ENCODE measurements at regions not wholly inside any gene's neighbourhood (a gene's known extent, or its start where the extent isn't known, plus 50 kb on each side); places are given as distances from the start of the nearest gene placed in this dataset.

DNA sequence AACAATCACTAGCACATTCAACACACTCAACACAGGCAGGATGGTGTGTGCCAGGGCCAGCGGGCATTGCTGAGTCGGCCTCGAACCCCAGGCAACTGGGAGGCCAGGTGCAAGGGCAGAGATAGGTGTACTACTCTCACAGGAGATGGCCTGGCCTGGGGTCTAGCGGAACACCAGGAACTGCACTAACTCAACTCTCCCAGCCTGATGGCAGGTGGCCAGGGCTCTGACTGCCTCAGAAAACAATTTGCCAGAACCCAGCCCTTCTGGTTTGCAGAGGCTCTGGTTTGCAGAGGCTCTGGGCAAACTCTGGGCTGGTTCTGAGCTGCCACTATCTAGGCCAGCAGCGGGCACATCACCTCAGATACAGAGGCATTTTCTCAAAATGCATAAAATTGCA, 229.2 kb upstream of the CHRNA7 start:
- Histone ChIP-seq H3K9me3 (ENCODE audit: control insufficient read depth in 1 of 2, low read length in 2 of 2) (no peaks in the 10 kb centered on the region), H3K4me3 (ENCODE audit: low read depth in 1 of 2, low read length in 2 of 2) (no peak overlapping the region), H3K36me3 (ENCODE audit: control insufficient read depth in 1 of 2, insufficient read depth in 2 of 2, low read length in 2 of 2) (no peaks in the 10 kb centered on the region), H3K27me3 (ENCODE audit: low read depth, low read length) (no peaks in the 10 kb centered on the region), H3K4me1 (ENCODE audit: control insufficient read depth in 1 of 2, insufficient read depth in 2 of 2, low read length in 2 of 2) (peaks cover 0 to 5% of the 10 kb centered on the region in 2 donors), H3K27ac (ENCODE audit: low read length) (no peak overlapping the region)

DNA sequence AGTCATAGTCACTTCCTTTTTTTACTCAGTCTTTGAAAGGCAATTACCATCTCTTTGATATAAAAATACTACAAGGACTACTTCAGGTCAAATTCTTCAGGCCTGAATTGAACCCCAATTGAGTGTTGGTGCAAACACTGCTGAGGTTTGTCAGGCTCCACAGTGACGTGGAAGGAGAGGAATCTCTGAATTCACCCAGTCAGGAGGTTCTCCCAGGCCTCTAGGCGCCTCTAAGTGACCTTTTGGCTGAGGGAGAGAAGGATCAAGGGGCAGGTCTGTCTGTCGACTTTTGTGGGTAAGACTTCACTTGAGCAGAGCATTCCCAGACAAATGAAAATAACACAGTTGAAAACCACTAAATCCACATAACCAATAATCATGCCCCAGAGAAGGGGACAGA, 227.6 kb upstream of the CHRNA7 start:
- H3K27me3 ChIP-seq (ENCODE audit: low read depth, low read length), result no peaks in the 10 kb centered on the region
- no peaks in the 10 kb centered on the region for H3K36me3 ChIP-seq (ENCODE audit: control insufficient read depth in 1 of 2, insufficient read depth in 2 of 2, low read length in 2 of 2)
- no peak overlapping the region for H3K4me3 ChIP-seq (ENCODE audit: low read depth in 1 of 2, low read length in 2 of 2)
- H3K4me1 ChIP-seq (ENCODE audit: control insufficient read depth in 1 of 2, insufficient read depth in 2 of 2, low read length in 2 of 2), result peaks cover 0 to 5% of the 10 kb centered on the region in 2 donors
- H3K9me3 ChIP-seq (ENCODE audit: control insufficient read depth in 1 of 2, low read length in 2 of 2), result no peaks in the 10 kb centered on the region
- no peak overlapping the region for H3K27ac ChIP-seq (ENCODE audit: low read length)

DNA sequence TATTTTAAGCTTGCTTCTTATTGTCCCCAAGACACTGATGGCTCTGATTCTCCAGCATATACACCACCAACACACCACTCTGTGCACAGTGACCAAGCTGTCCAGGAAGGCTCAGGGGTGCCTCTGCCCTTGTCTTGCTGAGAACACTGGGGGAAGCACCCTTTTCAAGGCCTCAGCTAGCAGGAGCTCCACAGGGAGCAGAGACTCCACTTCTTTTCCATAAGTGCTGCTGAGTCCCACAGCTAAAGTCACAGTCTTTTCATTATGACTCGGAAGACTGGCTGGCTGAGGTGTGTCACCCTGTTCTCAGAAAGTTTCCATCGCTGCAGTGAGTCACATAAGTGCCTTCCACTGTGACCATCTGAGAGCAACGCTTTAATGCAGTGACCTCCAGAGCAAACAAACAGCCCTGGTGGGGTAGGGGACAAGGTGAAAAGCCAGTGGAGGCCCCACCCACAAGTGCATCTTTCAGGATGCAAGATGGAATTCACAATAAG, 226.9 kb upstream of the CHRNA7 start:
- H3K4me1 ChIP-seq (ENCODE audit: control insufficient read depth in 1 of 2, insufficient read depth in 2 of 2, low read length in 2 of 2), result peaks cover 0 to 5% of the 10 kb centered on the region in 2 donors
- H3K27ac ChIP-seq (ENCODE audit: low read length), result no peak overlapping the region

DNA sequence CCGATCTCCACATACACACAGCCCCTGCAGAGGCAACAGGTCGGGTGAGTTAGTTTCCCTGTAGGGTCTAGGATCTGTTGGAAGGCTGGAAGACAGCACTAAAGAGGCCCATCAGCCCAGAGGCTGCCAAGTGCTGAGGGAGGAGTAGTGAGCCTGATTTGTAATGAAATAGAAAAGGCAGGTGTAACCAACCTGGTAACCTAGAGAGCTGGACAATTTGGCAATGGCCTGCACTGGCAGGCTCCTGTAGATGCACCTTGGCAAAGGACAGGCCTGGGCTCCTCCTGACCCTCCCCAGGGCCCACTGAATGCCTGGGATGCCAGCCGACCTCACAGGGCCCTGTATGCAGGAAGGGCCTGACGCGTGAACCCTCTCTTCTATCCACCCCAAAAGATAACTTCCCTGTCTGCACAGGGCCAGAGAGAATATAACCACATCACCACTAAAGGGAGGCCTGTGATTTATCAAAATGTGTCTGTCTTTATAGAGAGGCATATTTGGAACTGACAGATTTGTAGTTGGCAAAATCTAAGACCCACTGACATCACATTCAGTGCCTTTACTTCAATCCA, 225.1 kb upstream of the CHRNA7 start:
- H3K27ac ChIP-seq (ENCODE audit: low read length), result no peak overlapping the region
- no peaks in the 10 kb centered on the region for H3K36me3 ChIP-seq (ENCODE audit: control insufficient read depth in 1 of 2, insufficient read depth in 2 of 2, low read length in 2 of 2)
- H3K9me3 ChIP-seq (ENCODE audit: control insufficient read depth in 1 of 2, low read length in 2 of 2), result no peaks in the 10 kb centered on the region
- no peak overlapping the region for H3K4me3 ChIP-seq (ENCODE audit: low read depth in 1 of 2, low read length in 2 of 2)
- peaks cover 0 to 5% of the 10 kb centered on the region in 2 donors for H3K4me1 ChIP-seq (ENCODE audit: control insufficient read depth in 1 of 2, insufficient read depth in 2 of 2, low read length in 2 of 2)
- no peaks in the 10 kb centered on the region for H3K27me3 ChIP-seq (ENCODE audit: low read depth, low read length)

More for the DNA sequence above, 226.9 kb upstream of the CHRNA7 start:
- no peaks in the 10 kb centered on the region for H3K36me3 ChIP-seq (ENCODE audit: control insufficient read depth in 1 of 2, insufficient read depth in 2 of 2, low read length in 2 of 2)
- no peaks in the 10 kb centered on the region for H3K27me3 ChIP-seq (ENCODE audit: low read depth, low read length)
- H3K9me3 ChIP-seq (ENCODE audit: control insufficient read depth in 1 of 2, low read length in 2 of 2), result no peaks in the 10 kb centered on the region
- no peak overlapping the region for H3K4me3 ChIP-seq (ENCODE audit: low read depth in 1 of 2, low read length in 2 of 2)

DNA sequence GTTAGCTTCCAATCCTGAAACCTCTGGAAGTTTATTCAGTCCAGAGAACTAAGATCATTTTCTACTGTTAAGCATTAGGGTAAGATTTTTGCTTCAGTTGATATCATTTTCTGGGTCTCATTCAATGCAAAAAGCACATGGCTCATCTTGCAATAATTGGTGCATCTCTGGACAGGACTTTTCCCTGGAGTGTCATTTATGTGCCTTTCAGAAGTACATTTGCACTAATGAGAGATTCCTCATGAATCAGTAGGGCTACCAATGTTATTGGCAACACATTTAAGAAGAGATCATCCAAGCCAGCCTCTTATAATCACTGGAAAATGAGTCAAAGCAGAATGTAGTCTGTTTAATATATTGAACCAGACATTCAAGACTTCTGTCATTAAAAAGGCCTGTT, 224.2 kb upstream of the CHRNA7 start:
- H3K9me3 ChIP-seq (ENCODE audit: control insufficient read depth in 1 of 2, low read length in 2 of 2), result no peaks in the 10 kb centered on the region
- H3K27me3 ChIP-seq (ENCODE audit: low read depth, low read length), result no peaks in the 10 kb centered on the region
- no peak overlapping the region for H3K4me3 ChIP-seq (ENCODE audit: low read depth in 1 of 2, low read length in 2 of 2)
- H3K27ac ChIP-seq (ENCODE audit: low read length), result no peak overlapping the region
- no peaks in the 10 kb centered on the region for H3K36me3 ChIP-seq (ENCODE audit: control insufficient read depth in 1 of 2, insufficient read depth in 2 of 2, low read length in 2 of 2)
- peaks cover 0 to 4% of the 10 kb centered on the region in 2 donors for H3K4me1 ChIP-seq (ENCODE audit: control insufficient read depth in 1 of 2, insufficient read depth in 2 of 2, low read length in 2 of 2)

DNA sequence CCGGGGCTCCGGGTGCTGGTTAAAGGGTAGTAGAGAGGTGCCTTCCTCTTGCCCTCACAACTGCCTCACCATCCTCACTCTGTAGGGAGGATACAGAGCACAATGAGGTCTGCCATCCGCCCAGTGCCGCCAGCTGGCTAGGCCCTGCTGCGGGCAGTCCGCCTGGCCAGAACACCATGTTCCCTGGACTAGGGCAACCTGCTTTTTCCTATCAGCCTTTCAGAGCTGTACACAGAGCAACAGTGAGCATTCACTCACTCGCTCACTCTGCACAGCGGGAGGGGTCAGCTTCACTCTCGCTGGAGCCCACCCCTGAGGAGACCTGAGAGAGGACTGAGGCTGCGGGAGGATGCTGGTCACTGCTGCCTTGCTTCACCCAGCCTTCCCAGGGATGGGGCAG, 218.7 kb upstream of the CHRNA7 start:
- no peak overlapping the region for H3K27ac ChIP-seq (ENCODE audit: low read length)

DNA sequence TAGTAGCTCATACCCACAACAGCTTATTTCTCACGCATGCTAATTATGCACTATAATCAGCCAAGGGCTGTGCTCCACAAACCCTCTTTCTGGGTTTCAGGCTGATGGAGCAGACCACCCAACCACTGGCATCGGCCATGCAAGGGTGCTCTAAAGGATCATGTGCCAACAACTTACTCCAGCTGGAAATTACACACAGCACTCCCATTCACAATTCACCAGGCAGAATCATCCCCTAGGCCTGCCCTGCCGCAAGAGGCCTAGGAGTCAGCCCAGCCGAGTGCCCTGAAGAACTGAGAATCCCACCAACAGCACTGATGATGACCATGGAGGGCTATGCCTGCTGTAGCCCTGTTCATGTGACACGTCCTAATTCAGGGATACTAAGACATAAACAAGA, 216.2 kb upstream of the CHRNA7 start:
- Histone ChIP-seq H3K4me3 (ENCODE audit: low read depth in 1 of 2, low read length in 2 of 2) (no peak overlapping the region), H3K4me1 (ENCODE audit: control insufficient read depth in 1 of 2, insufficient read depth in 2 of 2, low read length in 2 of 2) (peaks cover 0 to 4% of the 10 kb centered on the region in 2 donors), H3K27ac (ENCODE audit: low read length) (no peak overlapping the region), H3K27me3 (ENCODE audit: low read depth, low read length) (no peaks in the 10 kb centered on the region), H3K36me3 (ENCODE audit: control insufficient read depth in 1 of 2, insufficient read depth in 2 of 2, low read length in 2 of 2) (no peaks in the 10 kb centered on the region), H3K9me3 (ENCODE audit: control insufficient read depth in 1 of 2, low read length in 2 of 2) (no peaks in the 10 kb centered on the region)

More for the DNA sequence above, 218.7 kb upstream of the CHRNA7 start:
- Histone ChIP-seq H3K9me3 (ENCODE audit: control insufficient read depth in 1 of 2, low read length in 2 of 2) (no peaks in the 10 kb centered on the region), H3K4me1 (ENCODE audit: control insufficient read depth in 1 of 2, insufficient read depth in 2 of 2, low read length in 2 of 2) (peaks cover 0 to 4% of the 10 kb centered on the region in 2 donors), H3K4me3 (ENCODE audit: low read depth in 1 of 2, low read length in 2 of 2) (no peak overlapping the region), H3K36me3 (ENCODE audit: control insufficient read depth in 1 of 2, insufficient read depth in 2 of 2, low read length in 2 of 2) (no peaks in the 10 kb centered on the region), H3K27me3 (ENCODE audit: low read depth, low read length) (no peaks in the 10 kb centered on the region)

DNA sequence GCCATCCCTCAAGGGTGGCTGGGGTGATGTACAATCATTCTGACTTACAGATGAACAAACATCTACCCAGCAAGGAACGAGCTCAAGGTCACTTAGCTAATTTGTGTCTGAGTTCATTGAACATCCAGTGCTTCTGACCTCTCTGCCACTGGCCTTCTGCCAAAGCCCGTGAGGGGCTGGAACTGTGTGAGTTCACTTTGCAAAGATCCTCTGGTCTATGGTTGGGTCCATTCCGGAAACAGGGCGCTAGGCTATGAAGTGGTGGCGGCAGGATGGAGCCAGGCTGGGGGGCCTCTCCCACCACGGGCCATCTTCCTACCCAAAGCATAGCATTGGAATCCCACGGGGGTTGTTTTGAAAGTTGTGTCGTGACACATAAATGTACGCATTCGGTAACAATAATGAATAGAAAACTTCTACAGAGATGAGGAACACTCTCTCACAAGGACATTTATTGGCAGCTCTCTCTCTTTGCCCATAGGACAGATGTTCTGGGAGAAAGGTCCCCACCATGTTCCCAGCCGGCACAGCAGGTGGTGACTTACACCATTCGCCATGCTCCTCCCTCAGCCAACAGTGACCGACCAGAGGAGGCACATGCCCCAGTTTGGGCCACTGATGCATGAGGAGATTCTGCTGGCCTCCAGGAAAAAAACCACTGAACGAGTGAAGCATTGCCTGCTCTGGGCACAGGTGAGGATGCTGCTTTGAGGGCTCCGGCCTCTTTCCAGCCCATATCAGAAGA, 214.7 kb upstream of the CHRNA7 start:
- Histone ChIP-seq H3K9me3 (ENCODE audit: control insufficient read depth in 1 of 2, low read length in 2 of 2) (no peaks in the 10 kb centered on the region), H3K36me3 (ENCODE audit: control insufficient read depth in 1 of 2, insufficient read depth in 2 of 2, low read length in 2 of 2) (no peaks in the 10 kb centered on the region), H3K4me3 (ENCODE audit: low read depth in 1 of 2, low read length in 2 of 2) (no peak overlapping the region), H3K27me3 (ENCODE audit: low read depth, low read length) (no peaks in the 10 kb centered on the region), H3K27ac (ENCODE audit: low read length) (no peak overlapping the region), H3K4me1 (ENCODE audit: control insufficient read depth in 1 of 2, insufficient read depth in 2 of 2, low read length in 2 of 2) (peaks cover 0 to 4% of the 10 kb centered on the region in 2 donors)

DNA sequence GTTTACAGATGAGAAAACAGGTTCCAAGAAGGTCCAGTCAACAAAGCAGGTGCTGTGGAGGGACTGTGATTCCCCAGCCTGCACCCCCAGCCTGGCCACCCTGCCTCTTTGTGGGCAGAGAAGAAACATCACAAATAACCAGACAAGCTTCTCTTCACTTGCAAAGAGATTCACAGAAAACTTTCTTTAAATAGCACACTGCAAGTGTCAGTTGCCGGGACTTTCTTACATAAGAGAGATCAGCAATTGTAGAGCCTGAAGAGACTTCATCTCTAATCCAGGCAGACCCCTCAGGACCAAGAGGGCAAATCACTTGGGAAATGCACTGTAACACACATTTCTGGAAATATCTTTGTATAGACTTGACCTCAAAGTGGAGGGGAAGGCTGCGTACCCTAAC, 207.9 kb upstream of the CHRNA7 start:
- H3K9me3 ChIP-seq (ENCODE audit: control insufficient read depth in 1 of 2, low read length in 2 of 2), result no peaks in the 10 kb centered on the region
- H3K27me3 ChIP-seq (ENCODE audit: low read depth, low read length), result no peaks in the 10 kb centered on the region
- H3K4me1 ChIP-seq (ENCODE audit: control insufficient read depth in 1 of 2, insufficient read depth in 2 of 2, low read length in 2 of 2), result no peaks in the 10 kb centered on the region
- H3K4me3 ChIP-seq (ENCODE audit: low read depth in 1 of 2, low read length in 2 of 2), result no peak overlapping the region
- H3K36me3 ChIP-seq (ENCODE audit: control insufficient read depth in 1 of 2, insufficient read depth in 2 of 2, low read length in 2 of 2), result no peaks in the 10 kb centered on the region
- no peak overlapping the region for H3K27ac ChIP-seq (ENCODE audit: low read length)

DNA sequence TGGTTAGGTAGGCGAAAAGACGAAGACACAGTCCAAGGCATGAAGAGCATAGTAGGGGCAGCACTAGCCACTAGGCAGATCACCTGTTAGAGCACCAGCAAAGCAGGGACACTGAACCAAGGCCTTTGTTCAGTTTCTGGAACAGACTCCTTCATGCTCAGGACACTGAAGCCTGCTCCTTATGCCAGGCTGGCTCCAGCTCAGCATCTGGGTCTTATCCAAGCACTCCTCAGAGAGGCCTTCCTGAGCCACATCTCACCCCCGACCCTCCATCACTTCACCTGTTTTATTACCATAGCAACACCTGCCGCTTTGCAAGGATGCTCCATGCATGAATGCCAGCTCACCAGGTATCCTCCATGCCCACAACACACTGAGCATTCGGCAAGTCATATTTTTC, 206.3 kb upstream of the CHRNA7 start:
- Histone ChIP-seq H3K9me3 (ENCODE audit: control insufficient read depth in 1 of 2, low read length in 2 of 2) (no peaks in the 10 kb centered on the region), H3K4me3 (ENCODE audit: low read depth in 1 of 2, low read length in 2 of 2) (no peak overlapping the region), H3K4me1 (ENCODE audit: control insufficient read depth in 1 of 2, insufficient read depth in 2 of 2, low read length in 2 of 2) (no peaks in the 10 kb centered on the region), H3K36me3 (ENCODE audit: control insufficient read depth in 1 of 2, insufficient read depth in 2 of 2, low read length in 2 of 2) (no peaks in the 10 kb centered on the region), H3K27me3 (ENCODE audit: low read depth, low read length) (no peaks in the 10 kb centered on the region), H3K27ac (ENCODE audit: low read length) (no peak overlapping the region)

DNA sequence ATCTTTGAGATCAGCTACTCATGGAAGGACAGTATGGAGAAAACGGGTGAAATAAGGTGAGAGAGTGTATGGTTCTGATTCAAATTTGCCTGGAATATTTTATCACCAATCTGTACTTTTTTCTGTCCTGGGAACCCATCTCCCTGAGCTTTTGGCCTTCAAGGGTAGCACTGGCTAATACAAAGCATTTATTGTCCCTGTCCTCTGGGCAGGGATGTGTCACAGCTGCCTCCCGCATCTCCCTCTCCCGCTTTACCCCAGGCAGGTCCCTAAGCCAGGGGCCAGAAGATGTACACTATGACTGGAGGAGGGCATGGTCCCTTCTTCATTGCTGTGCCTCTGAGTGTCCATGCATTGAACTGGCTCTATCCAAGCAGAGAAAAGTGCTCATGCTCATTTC, 201.7 kb upstream of the CHRNA7 start:
- peaks cover 0 to 5% of the 10 kb centered on the region in 2 donors for H3K36me3 ChIP-seq (ENCODE audit: control insufficient read depth in 1 of 2, insufficient read depth in 2 of 2, low read length in 2 of 2)
- no peaks in the 10 kb centered on the region for H3K4me1 ChIP-seq (ENCODE audit: control insufficient read depth in 1 of 2, insufficient read depth in 2 of 2, low read length in 2 of 2)
- H3K27ac ChIP-seq (ENCODE audit: low read length), result no peak overlapping the region
- H3K4me3 ChIP-seq (ENCODE audit: low read depth in 1 of 2, low read length in 2 of 2), result no peak overlapping the region
- no peaks in the 10 kb centered on the region for H3K27me3 ChIP-seq (ENCODE audit: low read depth, low read length)
- no peaks in the 10 kb centered on the region for H3K9me3 ChIP-seq (ENCODE audit: control insufficient read depth in 1 of 2, low read length in 2 of 2)

Data from muscle layer of duodenum (tissue), 2 donors.